ENCODE measurements at regions not wholly inside any gene's neighbourhood (a gene's known extent, or its start where the extent isn't known, plus 50 kb on each side); places are given as distances from the start of the nearest gene placed in this dataset.
A peak's percentile ranks its signal among the peaks of the same experiment; 100 is the strongest.
"Not testable (repeated sequence)": the region's sequence is repeated elsewhere in the genome, so short reads cannot be mapped to it uniquely, and the experiment has no call there.

GRCh38 chr3:181326637-181327223 is 337.2 kb upstream of the DNAJC19 start:
- no peaks in the 10 kb centered on the region for H3K9me3 ChIP-seq (ENCODE audit: low read depth)
- H3K27me3 ChIP-seq: no peaks in the 10 kb centered on the region
- H3K4me3 ChIP-seq: no peak overlapping the region
- H3K36me3 ChIP-seq: no peaks in the 10 kb centered on the region
- H3K27ac ChIP-seq: no peak overlapping the region
- no peaks in the 10 kb centered on the region for H3K4me1 ChIP-seq (ENCODE audit: low read depth)
- TF ChIP-seq, protein P1, sequence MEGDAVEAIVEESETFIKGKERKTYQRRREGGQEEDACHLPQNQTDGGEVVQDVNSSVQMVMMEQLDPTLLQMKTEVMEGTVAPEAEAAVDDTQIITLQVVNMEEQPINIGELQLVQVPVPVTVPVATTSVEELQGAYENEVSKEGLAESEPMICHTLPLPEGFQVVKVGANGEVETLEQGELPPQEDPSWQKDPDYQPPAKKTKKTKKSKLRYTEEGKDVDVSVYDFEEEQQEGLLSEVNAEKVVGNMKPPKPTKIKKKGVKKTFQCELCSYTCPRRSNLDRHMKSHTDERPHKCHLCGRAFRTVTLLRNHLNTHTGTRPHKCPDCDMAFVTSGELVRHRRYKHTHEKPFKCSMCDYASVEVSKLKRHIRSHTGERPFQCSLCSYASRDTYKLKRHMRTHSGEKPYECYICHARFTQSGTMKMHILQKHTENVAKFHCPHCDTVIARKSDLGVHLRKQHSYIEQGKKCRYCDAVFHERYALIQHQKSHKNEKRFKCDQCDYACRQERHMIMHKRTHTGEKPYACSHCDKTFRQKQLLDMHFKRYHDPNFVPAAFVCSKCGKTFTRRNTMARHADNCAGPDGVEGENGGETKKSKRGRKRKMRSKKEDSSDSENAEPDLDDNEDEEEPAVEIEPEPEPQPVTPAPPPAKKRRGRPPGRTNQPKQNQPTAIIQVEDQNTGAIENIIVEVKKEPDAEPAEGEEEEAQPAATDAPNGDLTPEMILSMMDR (IDR thresholded peaks at IDR 0.05; ENCODE audit: low read depth, low read length): peak; percentile 51
- DNase-seq (ENCODE audit: low read depth in 1 of 2, low spot score in 1 of 2): peak; percentile 24 to 66

GRCh38 chr3:181324516-181324915 is 335.0 kb upstream of the DNAJC19 start:
- H3K27ac ChIP-seq; H3K9me3 ChIP-seq (ENCODE audit: low read depth); DNase-seq (ENCODE audit: low read depth in 1 of 2, low spot score in 1 of 2); H3K36me3 ChIP-seq; H3K4me3 ChIP-seq; H3K27me3 ChIP-seq; H3K4me1 ChIP-seq (ENCODE audit: low read depth): not testable (repeated sequence)

- DNase-seq (ENCODE audit: low read depth in 1 of 2, low spot score in 1 of 2): no peak
- no peak overlapping the region for H3K27ac ChIP-seq
- H3K4me3 ChIP-seq: no peak overlapping the region
- TF ChIP-seq, protein P1 (IDR thresholded peaks at IDR 0.05; ENCODE audit: low read depth, low read length): no peak
- no peaks in the 10 kb centered on the region for H3K27me3 ChIP-seq
- H3K4me1 ChIP-seq (ENCODE audit: low read depth): no peaks in the 10 kb centered on the region
- H3K36me3 ChIP-seq: no peaks in the 10 kb centered on the region
- H3K9me3 ChIP-seq (ENCODE audit: low read depth): no peaks in the 10 kb centered on the region
Observed at GRCh38 chr3:181318321-181318720, 328.8 kb upstream of the DNAJC19 start.

DNA sequence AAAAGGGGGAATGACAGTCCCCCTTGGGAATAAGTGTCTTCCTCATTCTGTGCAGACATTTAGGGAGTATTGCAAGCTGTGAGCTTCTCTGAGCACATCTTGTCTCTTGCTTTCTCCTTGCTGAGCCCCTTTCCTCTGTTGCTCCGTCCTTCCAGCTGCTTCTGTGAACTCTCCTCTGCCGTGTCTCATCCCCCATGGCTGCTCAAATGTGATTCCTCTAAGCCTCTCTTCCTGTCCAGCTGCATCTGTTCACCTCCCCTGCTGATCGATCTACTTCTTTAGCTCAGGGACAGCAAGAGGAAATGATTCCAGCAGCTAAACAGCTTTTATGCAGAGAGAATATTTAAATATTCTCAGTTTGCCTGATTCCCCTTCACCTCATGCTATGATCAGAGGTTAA is 328.0 kb upstream of the DNAJC19 start:
- Histone ChIP-seq H3K9me3 (ENCODE audit: low read depth) (no peaks in the 10 kb centered on the region), H3K36me3 (no peaks in the 10 kb centered on the region), H3K4me1 (ENCODE audit: low read depth) (no peaks in the 10 kb centered on the region), H3K27ac (no peak overlapping the region), H3K27me3 (no peaks in the 10 kb centered on the region), H3K4me3 (no peak overlapping the region)
- TF ChIP-seq, protein P1 (IDR thresholded peaks at IDR 0.05; ENCODE audit: low read depth, low read length): no peak
- no peak for DNase-seq (ENCODE audit: low read depth in 1 of 2, low spot score in 1 of 2)

- Histone ChIP-seq H3K9me3 (ENCODE audit: low read depth) (no peaks in the 10 kb centered on the region), H3K36me3 (no peaks in the 10 kb centered on the region), H3K4me1 (ENCODE audit: low read depth) (no peaks in the 10 kb centered on the region), H3K27ac (no peak overlapping the region), H3K27me3 (no peaks in the 10 kb centered on the region), H3K4me3 (no peak overlapping the region)
- TF ChIP-seq, protein P1 (IDR thresholded peaks at IDR 0.05; ENCODE audit: low read depth, low read length): no peak
- peak; percentile 9 to 52 for DNase-seq (ENCODE audit: low read depth in 1 of 2, low spot score in 1 of 2)
Observed at GRCh38 chr3:181316482-181316881, 326.9 kb upstream of the DNAJC19 start.

GRCh38 chr3:181313335-181313734 is 323.8 kb upstream of the DNAJC19 start:
- peak in 1 of 2 donors; percentile 1 for DNase-seq (ENCODE audit: low read depth in 1 of 2, low spot score in 1 of 2)
- TF ChIP-seq, protein P1 (IDR thresholded peaks at IDR 0.05; ENCODE audit: low read depth, low read length): no peak
- Histone ChIP-seq H3K4me3 (no peak overlapping the region), H3K9me3 (ENCODE audit: low read depth) (no peaks in the 10 kb centered on the region), H3K4me1 (ENCODE audit: low read depth) (no peaks in the 10 kb centered on the region), H3K27me3 (no peaks in the 10 kb centered on the region), H3K36me3 (no peaks in the 10 kb centered on the region), H3K27ac (no peak overlapping the region)

Measured in cardiac muscle cell (in vitro differentiated cells and primary cell).